ENCODE measurements at regions not wholly inside any gene's neighbourhood (a gene's known extent, or its start where the extent isn't known, plus 50 kb on each side); places are given as distances from the start of the nearest gene placed in this dataset.
A peak's percentile ranks its signal among the peaks of the same experiment; 100 is the strongest.
"Not testable (repeated sequence)": the region's sequence is repeated elsewhere in the genome, so short reads cannot be mapped to it uniquely, and the experiment has no call there.

- DNase-seq (ENCODE audit: low read depth in 2 of 3, low spot score in 2 of 3): no peak
Measured at GRCh38 chr10:108582888-108583287, 1340.4 kb downstream of the XPNPEP1 start.

DNA sequence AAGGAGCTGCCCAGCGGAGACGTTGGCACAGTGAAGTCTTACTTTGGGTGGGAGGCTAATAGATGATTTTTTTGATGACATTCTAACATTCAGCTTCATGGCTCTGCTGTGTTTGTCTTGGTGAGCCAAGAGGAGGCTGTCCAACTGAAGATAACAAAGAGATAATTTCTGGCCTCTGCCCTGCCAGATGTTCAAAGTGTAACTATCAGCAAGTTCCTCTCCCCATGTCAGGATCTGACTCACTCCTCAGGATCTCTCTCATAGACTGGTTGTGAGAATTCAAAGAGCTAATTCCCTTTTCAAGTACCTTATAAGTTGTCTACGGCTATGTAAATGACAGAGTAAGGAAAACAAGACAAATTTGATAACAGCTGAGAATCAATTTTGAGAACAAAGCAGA, 1340.9 kb downstream of the XPNPEP1 start:
- no peak for DNase-seq (ENCODE audit: low read depth in 2 of 3, low spot score in 2 of 3)

DNA sequence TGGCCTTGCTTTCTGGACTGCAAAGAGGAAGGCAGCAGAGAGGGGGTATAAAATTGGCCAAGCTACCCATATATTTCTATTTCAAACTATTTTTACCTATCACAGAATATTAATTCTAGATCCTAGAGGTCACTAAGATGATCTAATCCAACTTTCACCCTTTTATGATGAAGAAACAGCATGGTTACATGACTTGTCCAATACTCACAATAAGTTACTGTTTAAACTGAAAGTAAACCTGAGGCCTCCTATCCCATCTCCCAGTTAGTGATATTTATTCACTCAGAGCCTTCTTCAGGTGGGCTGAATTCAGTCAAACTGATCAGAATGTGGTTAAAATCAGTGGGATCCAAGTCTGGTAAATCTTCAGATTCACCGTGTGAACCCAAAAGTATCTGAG, 1345.1 kb downstream of the XPNPEP1 start:
- no peak for DNase-seq (ENCODE audit: low read depth in 2 of 3, low spot score in 2 of 3)

DNA sequence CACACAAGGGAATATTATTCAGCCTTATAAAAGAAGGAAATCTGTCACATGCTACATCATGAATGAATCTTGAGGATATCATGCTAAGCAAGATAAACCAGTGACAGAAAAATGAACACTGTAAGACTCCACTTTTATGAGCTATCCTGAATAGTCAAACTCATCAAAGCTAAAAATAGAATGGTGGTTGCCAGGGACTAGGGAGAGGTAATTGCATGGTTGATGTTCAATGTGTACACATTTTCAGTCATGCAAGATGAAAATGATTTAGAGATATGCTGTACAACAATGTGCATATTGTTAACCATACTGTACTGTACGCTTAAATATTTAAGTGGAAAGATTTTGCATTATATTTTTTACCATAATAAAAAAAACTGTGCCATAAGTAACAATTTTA, 1349.1 kb downstream of the XPNPEP1 start:
- DNase-seq (ENCODE audit: low read depth in 2 of 3, low spot score in 2 of 3): no peak

DNA sequence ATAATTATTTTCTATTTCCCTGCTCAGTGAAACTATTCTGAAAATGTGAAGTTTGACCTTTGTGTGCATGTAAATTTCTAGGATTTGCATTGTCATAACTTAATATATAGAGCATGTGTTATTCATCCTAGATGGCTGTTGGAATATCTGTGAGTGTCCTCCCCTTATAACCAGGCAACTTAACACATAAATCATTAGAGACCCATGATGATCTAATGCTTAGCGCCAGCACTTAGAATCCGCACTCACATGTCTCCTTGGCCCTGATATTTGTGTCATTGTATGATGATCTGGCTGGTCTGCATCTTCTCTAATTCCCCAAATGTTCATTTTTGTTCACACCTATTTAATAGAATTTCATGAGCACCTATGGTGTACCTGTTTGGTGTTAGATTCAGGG, 1354.5 kb downstream of the XPNPEP1 start:
- DNase-seq (ENCODE audit: low read depth in 2 of 3, low spot score in 2 of 3): no peak

DNA sequence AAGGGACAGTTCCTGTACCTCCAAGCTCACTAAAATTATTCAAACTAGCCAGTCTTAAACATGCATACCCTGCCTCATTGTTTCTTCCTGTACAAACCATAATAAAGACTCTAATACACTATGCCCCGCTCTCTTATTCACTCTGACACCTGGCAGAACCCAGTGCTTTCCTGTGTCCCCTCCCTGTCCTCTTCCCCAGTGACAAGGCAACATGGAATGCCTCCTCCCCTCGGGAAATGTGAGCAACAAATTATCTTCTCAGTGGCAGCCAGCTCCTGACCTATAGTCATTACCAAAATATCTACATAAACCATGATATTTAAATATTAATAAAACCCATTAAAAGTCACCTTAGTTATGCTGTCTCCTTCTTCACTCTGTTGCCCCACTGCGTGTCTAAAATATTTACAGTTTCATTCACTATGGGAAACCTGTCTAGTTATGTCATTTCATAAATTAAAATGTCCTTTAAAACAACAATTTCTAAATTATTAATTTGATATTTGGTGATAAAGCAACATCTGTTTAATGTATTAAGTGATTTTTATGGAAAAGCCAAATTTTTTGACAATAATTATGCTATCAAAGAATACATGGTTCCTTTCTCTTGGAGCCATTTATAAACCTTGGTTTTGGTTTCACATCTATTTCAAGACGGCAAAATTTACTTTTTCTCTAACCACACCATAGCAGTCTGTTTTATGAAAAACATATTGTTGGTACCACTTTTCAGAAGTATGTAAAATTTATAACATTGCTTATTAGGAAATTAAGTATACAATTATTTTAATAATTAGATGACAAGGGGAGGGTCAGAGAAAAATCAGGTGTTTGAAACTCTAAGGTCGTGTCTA, 1355.2 kb downstream of the XPNPEP1 start:
- DNase-seq (ENCODE audit: low read depth in 2 of 3, low spot score in 2 of 3): no peak

GRCh38 chr10:108566316-108567107, 1356.8 kb downstream of the XPNPEP1 start:
- no peak for DNase-seq (ENCODE audit: low read depth in 2 of 3, low spot score in 2 of 3)

- no peak for DNase-seq (ENCODE audit: low read depth in 2 of 3, low spot score in 2 of 3)
Measured at GRCh38 chr10:108562105-108562504, 1361.2 kb downstream of the XPNPEP1 start.

DNA sequence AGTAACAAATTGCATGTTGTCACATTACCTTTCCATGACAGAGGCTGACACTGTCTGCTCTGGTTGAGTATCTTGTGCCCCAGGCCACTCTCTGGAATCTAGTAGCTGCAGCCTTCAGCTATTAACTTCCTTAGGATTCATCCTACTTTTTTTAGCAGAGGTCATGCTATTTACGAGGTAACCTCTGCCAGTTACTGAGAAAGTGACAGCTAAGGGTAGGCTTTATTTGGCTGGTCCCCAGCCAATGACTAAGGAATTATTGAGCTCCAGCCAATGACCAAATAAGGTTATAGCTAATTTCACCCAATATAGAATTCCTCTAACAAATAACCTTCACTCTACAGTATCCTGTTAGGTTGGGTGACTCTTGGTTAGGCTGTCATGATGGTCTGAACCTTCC, 1361.7 kb downstream of the XPNPEP1 start:
- DNase-seq (ENCODE audit: low read depth in 2 of 3, low spot score in 2 of 3): no peak

DNA sequence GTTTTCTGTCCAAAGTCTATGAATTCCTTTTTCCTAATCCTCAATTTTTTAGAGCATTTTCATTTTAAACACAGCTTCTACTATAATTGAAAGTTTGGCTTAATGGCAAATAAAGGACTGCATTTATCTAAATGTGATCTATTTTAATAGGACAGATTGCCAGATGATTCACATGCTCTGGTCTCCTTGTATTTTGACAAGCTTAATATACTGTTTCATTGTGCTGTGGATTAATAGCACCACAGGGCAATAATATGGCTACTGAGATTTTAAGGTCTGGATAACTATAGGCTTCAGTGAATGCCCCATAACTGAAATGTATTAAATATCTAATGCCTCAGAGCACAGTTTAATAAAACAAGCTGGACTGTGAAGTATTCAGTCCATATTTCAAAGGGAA, 1362.8 kb downstream of the XPNPEP1 start:
- DNase-seq (ENCODE audit: low read depth in 2 of 3, low spot score in 2 of 3): no peak

DNA sequence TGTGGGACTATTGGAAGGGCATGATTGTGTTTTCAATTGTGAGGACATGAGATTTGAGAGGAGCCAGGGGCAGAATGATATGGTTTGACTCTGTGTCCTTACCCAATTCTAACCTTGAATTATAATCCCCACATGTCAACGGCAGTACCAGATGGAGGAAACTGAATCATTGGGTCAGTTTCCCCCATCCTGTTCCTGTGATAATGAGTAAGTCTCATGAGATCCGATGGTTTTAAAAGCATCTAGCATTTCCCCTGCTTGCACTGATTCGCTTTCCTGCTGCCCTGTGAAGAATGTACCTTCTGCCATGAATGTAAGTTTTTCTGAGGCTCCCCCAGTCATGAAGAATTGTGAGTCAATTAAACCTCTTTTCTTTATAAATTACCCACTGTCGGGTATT, 1367.1 kb downstream of the XPNPEP1 start:
- no peak for DNase-seq (ENCODE audit: low read depth in 2 of 3, low spot score in 2 of 3)

GRCh38 chr10:108545921-108546320, 1377.4 kb downstream of the XPNPEP1 start:
- DNase-seq (ENCODE audit: low read depth in 2 of 3, low spot score in 2 of 3): no peak

- peak in 2 of 3 donors; percentile 56 to 67 for DNase-seq (ENCODE audit: low read depth in 2 of 3, low spot score in 2 of 3)
Measured at GRCh38 chr10:108544500-108545120, 1378.7 kb downstream of the XPNPEP1 start.

DNA sequence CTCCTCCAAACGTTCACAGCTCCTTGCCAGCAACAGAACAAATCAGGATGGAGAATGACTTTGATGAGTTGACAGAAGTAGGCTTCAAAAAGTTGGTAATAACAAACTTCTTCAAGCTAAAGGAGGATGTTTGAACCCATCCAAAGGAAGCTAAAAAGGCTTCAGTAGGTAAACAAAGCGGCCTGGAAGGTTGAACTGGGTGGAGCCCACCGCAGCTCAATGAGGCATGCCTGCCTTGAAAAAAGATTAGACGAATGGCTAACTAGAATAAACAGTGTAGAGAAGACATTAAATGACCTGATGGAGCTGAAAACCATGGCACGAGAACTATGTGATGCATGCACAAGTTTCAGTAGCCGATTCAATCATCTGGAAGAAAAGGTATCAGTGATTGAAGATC, 1369.0 kb upstream of the SORCS1 start:
- not testable (repeated sequence) for DNase-seq (ENCODE audit: low read depth in 2 of 3, low spot score in 2 of 3)

DNA sequence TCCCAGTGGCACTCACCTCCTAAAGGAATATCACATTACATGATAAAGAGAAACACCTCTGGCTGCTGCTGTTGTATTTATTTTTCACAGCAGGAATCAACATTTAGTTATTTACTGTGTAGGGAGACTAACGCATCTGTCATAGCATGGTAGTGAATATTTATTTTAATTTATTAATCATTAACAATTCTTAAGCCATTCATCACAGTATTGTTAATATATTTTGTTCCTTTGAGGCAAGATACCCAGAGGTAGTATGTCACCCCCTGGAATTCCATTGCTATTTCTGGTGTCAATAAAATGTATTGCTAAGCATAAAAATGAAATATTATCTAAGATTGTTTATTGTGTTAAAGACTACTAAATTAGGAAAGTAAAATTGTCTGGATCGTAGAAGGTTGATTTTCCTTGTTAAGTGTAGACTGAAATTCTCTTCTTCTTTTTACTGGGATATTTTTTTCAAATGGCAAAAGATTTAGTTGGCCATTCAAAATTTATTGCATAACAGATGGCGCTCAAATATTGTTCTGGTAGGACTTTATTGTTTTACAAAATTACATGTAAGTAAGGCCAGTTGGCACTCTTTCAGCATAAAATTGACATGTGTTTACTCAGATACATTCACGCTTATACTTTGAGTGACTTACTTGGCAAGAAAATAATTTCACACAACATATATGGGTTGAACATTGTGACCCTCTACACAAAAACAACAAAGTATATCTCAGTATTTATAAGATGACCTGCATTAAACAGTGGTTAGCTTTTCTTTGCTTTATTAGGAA, 1358.7 kb upstream of the SORCS1 start:
- no peak for DNase-seq (ENCODE audit: low read depth in 2 of 3, low spot score in 2 of 3)

GRCh38 chr10:108521827-108522492, 1357.5 kb upstream of the SORCS1 start:
- DNase-seq (ENCODE audit: low read depth in 2 of 3, low spot score in 2 of 3): no peak

- peak in 1 of 3 donors; percentile 36 for DNase-seq (ENCODE audit: low read depth in 2 of 3, low spot score in 2 of 3)
Measured at GRCh38 chr10:108515821-108516220, 1351.3 kb upstream of the SORCS1 start.

DNA sequence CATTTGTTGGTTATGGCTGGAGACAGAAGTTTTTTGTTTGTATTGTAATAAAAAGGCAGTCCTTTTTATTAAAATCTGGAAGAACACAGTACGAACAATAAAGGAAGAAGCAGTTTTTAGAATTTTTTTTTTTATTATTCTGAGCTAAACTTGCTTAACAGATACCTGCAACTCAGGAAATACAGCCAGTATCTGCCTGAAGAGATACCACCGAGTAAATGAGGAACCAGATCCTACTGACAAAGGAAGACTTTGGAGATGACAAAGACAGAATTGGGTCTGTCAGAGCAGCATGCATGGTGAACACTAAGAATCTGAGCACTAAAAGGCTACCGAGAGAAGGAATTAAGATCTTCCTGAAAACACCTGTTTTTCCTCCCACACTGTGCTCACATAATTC, 1335.9 kb upstream of the SORCS1 start:
- peak in 2 of 3 donors; percentile 47 to 79 for DNase-seq (ENCODE audit: low read depth in 2 of 3, low spot score in 2 of 3)

GRCh38 chr10:108496106-108496505, 1331.6 kb upstream of the SORCS1 start:
- no peak for DNase-seq (ENCODE audit: low read depth in 2 of 3, low spot score in 2 of 3)

GRCh38 chr10:108490944-108491343, 1326.4 kb upstream of the SORCS1 start:
- DNase-seq (ENCODE audit: low read depth in 2 of 3, low spot score in 2 of 3): no peak
